K562 (cell line): ENCODE measurements at regions not wholly inside any gene's neighbourhood (a gene's known extent, or its start where the extent isn't known, plus 50 kb on each side); places are given as distances from the start of the nearest gene placed in this dataset.

Experiments
- BRCA1 ChIP-seq, 2 experiments: fragments of 450-650 bp in 1 of 2; sonication (generic) in 1 of 2; formaldehyde crosslinking in 1 of 2; IDR thresholded peaks; 2 replicates each; pipeline versions ENCODE4 v1.5.0 to v1.6.1; 2017 to 2020; ENCODE audit warnings: mild to moderate bottlenecking in 1 of 2, missing genetic modification reagents in 1 of 2
- C11orf30 ChIP-seq: fragments of 450-650 bp; IDR thresholded peaks from 2 replicates; pipeline ENCODE4 v1.6.1; 2016; ENCODE audit warnings: low read depth, mild to moderate bottlenecking
- CEBPG ChIP-seq, 3 experiments: fragments of 200-800 bp in 1 of 3; sonication (Bioruptor generic) in 1 of 3; sonication (generic) in 1 of 3; formaldehyde crosslinking in 1 of 3; IDR thresholded peaks in 2 of 3; conservative IDR thresholded peaks in 1 of 3; 2 replicates each; pipeline versions ENCODE4 v1.6.1 to v1.8.0; 2016 to 2022; ENCODE audit warnings: missing compliant biosample characterization in 2 of 3, missing genetic modification characterization in 2 of 3, mild to moderate bottlenecking in 1 of 3, missing genetic modification reagents in 1 of 3
- KDM1A ChIP-seq, 2 experiments: fragments of 450-650 bp; IDR thresholded peaks; 2 replicates each; pipeline ENCODE4 v1.6.1; 2016; ENCODE audit warnings: mild to moderate bottlenecking in 2 of 2
- RNF2 ChIP-seq: sonication (generic); IDR thresholded peaks from 2 replicates; pipeline ENCODE4 v1.6.1; 2016
- TAF1 ChIP-seq: IDR thresholded peaks from 2 replicates; pipeline ENCODE4 v1.6.1; 2011; ENCODE audit warnings: mild to moderate bottlenecking, low read length, moderate library complexity; ENCODE audit not compliant: insufficient read depth, control insufficient read depth, severe bottlenecking; ENCODE audit errors: extremely low read depth
- ZBTB1 ChIP-seq: sonication (generic); formaldehyde crosslinking; IDR thresholded peaks from 2 replicates; pipeline ENCODE4 v1.8.1; 2023; ENCODE audit warnings: missing genetic modification reagents, low read depth, mild to moderate bottlenecking, borderline replicate concordance
- ZNF165 ChIP-seq: fragments of 250-450 bp; sonication (Bioruptor Pico); IDR thresholded peaks from 2 replicates; pipeline ENCODE4 v1.4.0; 2020; ENCODE audit warnings: borderline replicate concordance
- ZNF518B ChIP-seq: fragments of 250-450 bp; sonication (Bioruptor Pico); IDR thresholded peaks from 2 replicates; pipeline ENCODE4 v1.5.0; 2021; ENCODE audit warnings: mild to moderate bottlenecking, moderate library complexity
- ZNF699 ChIP-seq: fragments of 250-450 bp; sonication (Bioruptor Pico); IDR thresholded peaks from 2 replicates; pipeline ENCODE4 v1.8.0; 2021; ENCODE audit warnings: mild to moderate bottlenecking, moderate library complexity; ENCODE audit not compliant: insufficient replicate concordance

- TF ChIP-seq ZNF699 (CRISPR knock-in tag) (no peak), C11orf30 (peak; percentile 46; the same call in 1 of the 2 replicates), TAF1 (no peak), CEBPG (CRISPR knock-in tag; IDR thresholded peaks at IDR 0.05) (no peak), CEBPG (tag; conservative IDR thresholded peaks at IDR 0.05 in 1 of 2, IDR thresholded peaks at IDR 0.05 in 1 of 2) (peak in 1 of 2 experiments; percentile 14; a peak in 1 of 4 replicates), BRCA1 (IDR thresholded peaks at IDR 0.05) (no peak), BRCA1 (CRISPR knock-in tag; IDR thresholded peaks at IDR 0.05) (no peak), ZNF165 (CRISPR knock-in tag) (no peak), RNF2 (no peak), ZNF518B (CRISPR knock-in tag) (no peak), ZBTB1 (no peak), KDM1A (IDR thresholded peaks at IDR 0.05) (0 out of 4 replicates have a peak, but pooled peaks of 1 of the 2 experiments have one; percentile 8)
Measured at GRCh38 chr9:90331826-90332575, 310.6 kb downstream of the DIRAS2 start (continued).
